Spleen (tissue), 11 donors: ENCODE measurements at regions not wholly inside any gene's neighbourhood (a gene's known extent, or its start where the extent isn't known, plus 50 kb on each side); places are given as distances from the start of the nearest gene placed in this dataset.
A peak's percentile ranks its signal among the peaks of the same experiment; 100 is the strongest.

Source experiments
- DNase-seq: peaks from one replicate; pipeline ENCODE4 v3.0.0-alpha.2; 2020
- H3K27ac ChIP-seq, 8 donors: fragments of 200-600 bp; sonication (generic) in 7 of 8; 1 replicate in 4 of 8; 2 replicates in 4 of 8; pipeline versions ENCODE4 v1.5.0 to v1.8.0; 2016 to 2021; ENCODE audit warnings: inconsistent platforms in 4 of 8, mild to moderate bottlenecking in 4 of 8, moderate library complexity in 1 of 8
- H3K27me3 ChIP-seq, 7 donors: fragments of 200-600 bp; sonication (generic) in 6 of 7; replicated peaks in 1 of 7; 1 replicate in 4 of 7; 2 replicates in 3 of 7; pipeline versions ENCODE4 v1.5.0 to v1.8.0; 2016 to 2021; ENCODE audit warnings: inconsistent platforms in 3 of 7, mild to moderate bottlenecking in 1 of 7
- H3K36me3 ChIP-seq, 6 donors: fragments of 200-600 bp; sonication (generic) in 5 of 6; 1 replicate in 4 of 6; 2 replicates in 2 of 6; pipeline versions ENCODE4 v1.5.0 to v1.8.0; 2016 to 2021; ENCODE audit warnings: inconsistent platforms in 2 of 6
- H3K4me1 ChIP-seq, 6 donors: fragments of 200-600 bp; sonication (generic) in 5 of 6; 1 replicate in 3 of 6; 2 replicates in 3 of 6; pipeline versions ENCODE4 v1.5.0 to v1.8.0; 2016 to 2021; ENCODE audit warnings: inconsistent platforms in 3 of 6
- H3K4me3 ChIP-seq, 8 donors: fragments of 200-600 bp; sonication (generic) in 7 of 8; 1 replicate in 4 of 8; 2 replicates in 4 of 8; pipeline versions ENCODE4 v1.5.0 to v1.8.0; 2016 to 2021; ENCODE audit warnings: inconsistent platforms in 4 of 8, mild to moderate bottlenecking in 4 of 8, moderate library complexity in 2 of 8
- H3K9me3 ChIP-seq, 8 donors: fragments of 200-600 bp; sonication (generic) in 7 of 8; 1 replicate in 4 of 8; 2 replicates in 4 of 8; pipeline versions ENCODE4 v1.5.0 to v1.8.0; 2016 to 2021; ENCODE audit warnings: inconsistent platforms in 4 of 8
- CTCF ChIP-seq, 11 experiments: fragments of 200-600 bp in 7 of 11; fragments of 450-650 bp in 4 of 11; sonication (generic) in 4 of 11; IDR thresholded peaks in 8 of 11; conservative IDR thresholded peaks in 3 of 11; 1 replicate in 7 of 11; 2 replicates in 4 of 11; pipeline versions ENCODE4 v1.4.0 to v1.8.0; 2016 to 2021; ENCODE audit warnings: antibody characterized with exemption in 11 of 11, inconsistent platforms in 4 of 11, mild to moderate bottlenecking in 1 of 11
- POLR2A ChIP-seq, 3 donors: fragments of 450-650 bp; IDR thresholded peaks; one replicate each; pipeline ENCODE4 v1.5.1; 2017; ENCODE audit warnings: antibody characterized with exemption in 3 of 3, mild to moderate bottlenecking in 1 of 3
- POLR2AphosphoS5 ChIP-seq, 3 donors: sonication (generic); formaldehyde crosslinking; IDR thresholded peaks; one replicate each; pipeline ENCODE4 v1.5.1; 2017; ENCODE audit warnings: antibody characterized with exemption in 3 of 3
- WGBS, 5 donors: extraction: QIAGEN DNeasy Blood & Tissue Kit in 3 of 5; methylation state at CpG; one replicate each; pipeline versions ENCODE4 v1.1.5 to v1.1.7; 2013 to 2018; 5-methylcytosine and 5-hydroxymethylcytosine counted together
- intact Hi-C: fragments of 100-400 bp; cut with DNase I; formaldehyde crosslinking; loops from one replicate; pipeline ENCODE4 v1.15.0; 2023; ENCODE audit warnings: low total_unique reads
- donor health status: healthy with polysubstance abuse.
- donor health status: DM: no; HTN: no; CAD: no; lungs with moderate emphysema.
- donor health status: DM: no; HTN: no; CAD: no.
- donor health status: Bipolar disorder and iron deficiency.
- donor health status: healthy.
- donor health status: DM: no; HTN: no; CAD: no.
- donor health status: DM: yes; HTN: yes; CAD: no.

GRCh38 chr6:86355271-86355670 is 582.1 kb upstream of the HTR1E start:
- Histone ChIP-seq H3K36me3 (no peaks in the 10 kb centered on the region), H3K4me1 (no peaks in the 10 kb centered on the region), H3K9me3 (peaks cover 0 to 5% (median 0%) of the 10 kb centered on the region in 8 donors), H3K27ac (no peak overlapping the region), H3K27me3 (no peaks in the 10 kb centered on the region), H3K4me3 (no peak overlapping the region)
- no peak for TF ChIP-seq CTCF (IDR thresholded peaks at IDR 0.05 in 8 of 11, conservative IDR thresholded peaks at IDR 0.05 in 3 of 11)
- TF ChIP-seq POLR2AphosphoS5 (IDR thresholded peaks at IDR 0.05): no peak
- TF ChIP-seq POLR2A (IDR thresholded peaks at IDR 0.05): no peak
- intact Hi-C loops: no loop called here
- no peak for DNase-seq

DNA sequence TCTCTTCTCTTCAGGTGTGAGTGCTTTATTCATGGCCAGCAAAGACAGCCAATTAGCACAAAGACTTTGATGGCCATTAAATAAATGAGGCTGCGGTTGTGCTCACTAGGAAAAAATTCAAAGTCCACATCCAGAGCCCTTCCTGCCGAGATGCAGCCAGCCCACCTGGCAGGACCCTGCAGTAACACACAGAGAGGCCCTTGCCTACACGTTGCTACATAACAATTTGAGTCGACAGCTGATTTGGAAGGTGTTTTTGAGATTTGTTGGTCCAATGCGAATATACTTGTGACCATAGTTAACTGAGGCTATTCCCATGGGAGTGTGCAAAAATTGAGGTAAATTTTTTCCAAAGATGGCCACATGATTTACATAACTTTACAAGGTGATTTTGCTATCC is 605.4 kb upstream of the HTR1E start:
- H3K27ac ChIP-seq: no peak overlapping the region
- no peak for DNase-seq
- H3K36me3 ChIP-seq: no peaks in the 10 kb centered on the region
- intact Hi-C loops: no loop called here
- TF ChIP-seq POLR2A (IDR thresholded peaks at IDR 0.05) (no peak), POLR2AphosphoS5 (IDR thresholded peaks at IDR 0.05) (no peak), CTCF (IDR thresholded peaks at IDR 0.05 in 8 of 11, conservative IDR thresholded peaks at IDR 0.05 in 3 of 11) (no peak)
- H3K4me3 ChIP-seq: no peak overlapping the region
- no peaks in the 10 kb centered on the region for H3K9me3 ChIP-seq
- no peaks in the 10 kb centered on the region for H3K4me1 ChIP-seq
- WGBS, 5 donors: 46 to 65% (median 50%) methylated on average over 5 of the region's 5 CpGs
- H3K27me3 ChIP-seq: no peaks in the 10 kb centered on the region

DNA sequence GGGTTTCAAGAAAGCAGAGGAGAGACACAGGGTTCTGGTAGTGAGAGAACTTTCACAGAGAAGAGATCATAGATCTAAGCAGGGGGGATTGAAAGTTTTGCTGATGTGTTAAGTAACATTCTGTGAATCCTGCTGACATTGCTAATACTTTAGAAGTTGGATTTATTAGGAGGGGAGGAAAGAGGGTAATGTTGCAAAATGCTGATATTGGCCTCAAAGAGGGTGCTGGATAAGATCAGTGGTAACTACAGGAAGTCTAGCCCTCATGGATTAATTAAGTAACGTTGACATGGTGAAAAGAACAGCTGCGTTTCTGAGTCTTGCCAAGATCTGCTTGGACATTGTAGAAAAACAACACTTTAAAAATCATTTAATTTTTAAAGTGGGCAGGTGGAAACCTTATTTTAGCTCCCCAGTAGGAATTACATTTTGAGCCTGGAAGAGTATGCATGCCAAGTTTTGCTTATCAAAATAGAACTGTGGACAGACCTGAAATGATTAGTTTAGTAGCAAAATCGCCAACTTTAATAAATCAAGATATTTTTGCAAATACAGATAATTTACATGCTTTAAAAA is 606.0 kb upstream of the HTR1E start:
- H3K36me3 ChIP-seq: no peaks in the 10 kb centered on the region
- no peak overlapping the region for H3K27ac ChIP-seq
- intact Hi-C loops: no loop called here
- H3K4me1 ChIP-seq: no peaks in the 10 kb centered on the region
- TF ChIP-seq POLR2A (IDR thresholded peaks at IDR 0.05) (no peak), CTCF (IDR thresholded peaks at IDR 0.05 in 8 of 11, conservative IDR thresholded peaks at IDR 0.05 in 3 of 11) (no peak), POLR2AphosphoS5 (IDR thresholded peaks at IDR 0.05) (no peak)
- no peak for DNase-seq
- no peaks in the 10 kb centered on the region for H3K27me3 ChIP-seq
- 19 to 30% (median 22%) methylated on average over 3 of the region's 3 CpGs for WGBS, 5 donors
- no peaks in the 10 kb centered on the region for H3K9me3 ChIP-seq
- no peak overlapping the region for H3K4me3 ChIP-seq

DNA sequence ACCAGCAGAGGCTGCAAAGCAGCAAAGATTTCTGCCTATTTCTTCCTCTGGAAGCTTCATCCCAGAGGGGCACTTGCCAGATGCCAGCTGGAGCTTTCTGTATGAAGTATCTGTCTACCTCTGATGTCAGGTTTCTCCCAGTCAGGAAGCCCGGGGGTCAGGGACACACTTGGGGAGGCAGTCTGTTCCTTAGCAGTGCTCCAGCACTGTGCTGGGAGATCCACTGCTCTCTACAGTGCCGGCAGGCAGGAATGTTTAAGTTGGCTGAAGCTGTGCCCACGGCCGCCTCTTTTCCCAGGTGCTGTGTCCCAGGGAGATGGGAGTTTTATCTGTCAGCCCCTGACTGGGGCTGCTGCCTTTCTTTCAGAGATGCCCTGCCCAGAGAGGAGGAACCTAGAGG is 631.1 kb upstream of the HTR1E start:
- Histone ChIP-seq H3K36me3 (no peaks in the 10 kb centered on the region), H3K9me3 (peaks cover 0 to 66% (median 28%) of the 10 kb centered on the region in 8 donors), H3K27ac (no peak overlapping the region), H3K4me1 (no peaks in the 10 kb centered on the region), H3K4me3 (no peak overlapping the region), H3K27me3 (no peaks in the 10 kb centered on the region)
- TF ChIP-seq POLR2A (IDR thresholded peaks at IDR 0.05): no peak
- no peak for TF ChIP-seq CTCF (IDR thresholded peaks at IDR 0.05 in 8 of 11, conservative IDR thresholded peaks at IDR 0.05 in 3 of 11)
- TF ChIP-seq POLR2AphosphoS5 (IDR thresholded peaks at IDR 0.05): no peak
- intact Hi-C loops: no loop called here
- 64 to 87% (median 79%) methylated on average over 2 to 4 of the region's 4 CpGs for WGBS, 5 donors
- peak; percentile 53 for DNase-seq
